SU-DHL-6 (cell line): ENCODE measurements at regions not wholly inside any gene's neighbourhood (a gene's known extent, or its start where the extent isn't known, plus 50 kb on each side); places are given as distances from the start of the nearest gene placed in this dataset.

ENCODE experiments used
- H2AFZ ChIP-seq: fragments of 200-600 bp; sonication (generic); 2 replicates; pipeline ENCODE4 v1.6.1; 2014; ENCODE audit warnings: low read depth, mild to moderate bottlenecking, moderate library complexity, mixed read lengths, antibody characterized with exemption, low read length; ENCODE audit not compliant: severe bottlenecking
- H3F3A ChIP-seq: fragments of 200-600 bp; shearing (Covaris generic); 2 replicates; pipeline ENCODE4 v1.6.0; 2016; ENCODE audit warnings: antibody characterized with exemption, mild to moderate bottlenecking; ENCODE audit not compliant: insufficient read depth
- H3K27ac ChIP-seq: fragments of 200-600 bp; sonication (generic); 2 replicates; pipeline ENCODE4 v1.5.1; 2016; ENCODE audit warnings: low read depth, mild to moderate bottlenecking, low read length, moderate library complexity, mixed read lengths
- H3K27me3 ChIP-seq: fragments of 200-600 bp; sonication (generic), shearing (Covaris generic); 2 replicates; pipeline ENCODE4 v1.6.0; 2014; ENCODE audit warnings: mild to moderate bottlenecking, low read length
- H3K36me3 ChIP-seq: fragments of 200-600 bp; sonication (generic); 2 replicates; pipeline ENCODE4 v1.6.1; 2014; ENCODE audit warnings: mild to moderate bottlenecking, low read length, mixed read lengths
- H3K4me2 ChIP-seq: fragments of 300-600, 200-600 bp; shearing (Covaris generic), sonication (generic); 2 replicates; pipeline ENCODE4 v1.6.0; 2014; ENCODE audit warnings: low read length, low read depth, mild to moderate bottlenecking; ENCODE audit not compliant: poor library complexity, severe bottlenecking
- H3K4me3 ChIP-seq: fragments of 200-600 bp; sonication (generic); 2 replicates; pipeline ENCODE4 v1.5.1; 2014; ENCODE audit warnings: antibody characterized with exemption, low read length, mild to moderate bottlenecking, mixed read lengths; ENCODE audit not compliant: insufficient read depth, poor library complexity, severe bottlenecking
- H3K79me2 ChIP-seq: fragments of 200-600 bp; sonication (generic); 2 replicates; pipeline ENCODE4 v1.6.1; 2014; ENCODE audit warnings: mild to moderate bottlenecking, low read length, moderate library complexity; ENCODE audit not compliant: insufficient read depth
- H3K9ac ChIP-seq: fragments of 200-600 bp; sonication (generic); 2 replicates; pipeline ENCODE4 v1.7.0; 2014; ENCODE audit warnings: mild to moderate bottlenecking, low read length
- H3K9me2 ChIP-seq: fragments of 200-600 bp; sonication (generic); replicated peaks from 2 replicates; pipeline ENCODE4 v1.6.1; 2014; ENCODE audit warnings: low read length; ENCODE audit not compliant: insufficient read depth
- H3K9me3 ChIP-seq: fragments of 200-600 bp; sonication (generic); 2 replicates; pipeline ENCODE4 v1.6.1; 2014; ENCODE audit warnings: low read length, mixed read lengths; ENCODE audit not compliant: insufficient read depth
- H4K20me1 ChIP-seq: fragments of 200-600 bp; sonication (generic); 2 replicates; pipeline ENCODE4 v1.6.1; 2014; ENCODE audit warnings: low read depth, mild to moderate bottlenecking, antibody characterized with exemption, low read length, moderate library complexity, mixed read lengths
- EZH2phosphoT487 ChIP-seq: fragments of 200-600 bp; sonication (generic), shearing (Covaris generic); conservative IDR thresholded peaks from 2 replicates; pipeline ENCODE4 v1.6.1; 2018; ENCODE audit warnings: mild to moderate bottlenecking, antibody characterized with exemption, low read length, moderate library complexity, mixed read lengths
- TF ChIP-seq, protein P1 (sequence below): fragments of 200-600 bp; sonication (generic); IDR thresholded peaks from one replicate; pipeline ENCODE4 v1.5.1; 2017; ENCODE audit warnings: antibody characterized with exemption, mild to moderate bottlenecking, low read length, moderate library complexity; ENCODE audit not compliant: insufficient read depth, poor library complexity, severe bottlenecking

DNA sequence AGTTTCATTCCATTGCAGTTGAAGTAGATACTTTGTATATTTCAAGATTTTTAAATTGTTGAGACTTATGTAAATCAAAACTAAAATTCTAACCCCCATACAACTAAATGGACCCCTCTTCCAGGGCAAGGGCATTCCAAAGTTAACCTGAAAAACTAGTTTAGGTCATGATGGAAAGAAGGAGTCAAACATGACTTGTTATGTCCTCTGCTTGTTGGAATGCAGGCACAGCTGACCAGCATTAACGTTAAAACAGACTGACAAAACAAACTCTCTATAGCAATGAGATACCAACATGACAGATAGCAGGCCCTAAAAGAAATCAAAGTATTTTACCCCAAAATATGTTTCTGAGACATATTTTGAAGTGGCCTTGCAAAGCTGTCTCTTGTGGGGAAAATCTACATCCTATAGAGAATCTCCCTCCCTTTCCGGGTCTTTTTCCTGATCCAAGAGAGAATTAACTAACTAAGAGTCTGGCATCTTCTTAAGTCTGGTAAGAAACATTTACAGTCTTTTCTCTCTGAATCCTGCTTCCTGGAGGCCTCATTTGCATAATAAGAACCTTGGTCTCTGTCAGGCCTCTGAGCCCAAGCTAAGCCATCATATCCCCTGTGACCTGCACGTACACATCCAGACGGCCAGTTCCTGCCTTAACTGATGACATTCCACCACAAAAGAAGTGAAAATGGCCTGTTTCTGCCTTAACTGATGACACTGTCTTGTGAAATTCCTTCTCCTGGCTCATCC, 124.3 kb upstream of the ATXN1 start:
- no peak overlapping the region for H3K4me3 ChIP-seq
- no peak overlapping the region for H3K4me2 ChIP-seq
- TF ChIP-seq, protein P1, sequence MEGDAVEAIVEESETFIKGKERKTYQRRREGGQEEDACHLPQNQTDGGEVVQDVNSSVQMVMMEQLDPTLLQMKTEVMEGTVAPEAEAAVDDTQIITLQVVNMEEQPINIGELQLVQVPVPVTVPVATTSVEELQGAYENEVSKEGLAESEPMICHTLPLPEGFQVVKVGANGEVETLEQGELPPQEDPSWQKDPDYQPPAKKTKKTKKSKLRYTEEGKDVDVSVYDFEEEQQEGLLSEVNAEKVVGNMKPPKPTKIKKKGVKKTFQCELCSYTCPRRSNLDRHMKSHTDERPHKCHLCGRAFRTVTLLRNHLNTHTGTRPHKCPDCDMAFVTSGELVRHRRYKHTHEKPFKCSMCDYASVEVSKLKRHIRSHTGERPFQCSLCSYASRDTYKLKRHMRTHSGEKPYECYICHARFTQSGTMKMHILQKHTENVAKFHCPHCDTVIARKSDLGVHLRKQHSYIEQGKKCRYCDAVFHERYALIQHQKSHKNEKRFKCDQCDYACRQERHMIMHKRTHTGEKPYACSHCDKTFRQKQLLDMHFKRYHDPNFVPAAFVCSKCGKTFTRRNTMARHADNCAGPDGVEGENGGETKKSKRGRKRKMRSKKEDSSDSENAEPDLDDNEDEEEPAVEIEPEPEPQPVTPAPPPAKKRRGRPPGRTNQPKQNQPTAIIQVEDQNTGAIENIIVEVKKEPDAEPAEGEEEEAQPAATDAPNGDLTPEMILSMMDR: no peak
- H2AFZ ChIP-seq: no peak overlapping the region
- H3K9me2 ChIP-seq: no peaks in the 10 kb centered on the region
- H3K9ac ChIP-seq: no peak overlapping the region
- no peak overlapping the region for H3K27ac ChIP-seq
- no peaks in the 10 kb centered on the region for H3K27me3 ChIP-seq
- no peaks in the 10 kb centered on the region for H3K79me2 ChIP-seq
- no peaks in the 10 kb centered on the region for H3K36me3 ChIP-seq
- no peaks in the 10 kb centered on the region for H3F3A ChIP-seq
- no peaks in the 10 kb centered on the region for H4K20me1 ChIP-seq
- no peaks in the 10 kb centered on the region for H3K9me3 ChIP-seq

DNA sequence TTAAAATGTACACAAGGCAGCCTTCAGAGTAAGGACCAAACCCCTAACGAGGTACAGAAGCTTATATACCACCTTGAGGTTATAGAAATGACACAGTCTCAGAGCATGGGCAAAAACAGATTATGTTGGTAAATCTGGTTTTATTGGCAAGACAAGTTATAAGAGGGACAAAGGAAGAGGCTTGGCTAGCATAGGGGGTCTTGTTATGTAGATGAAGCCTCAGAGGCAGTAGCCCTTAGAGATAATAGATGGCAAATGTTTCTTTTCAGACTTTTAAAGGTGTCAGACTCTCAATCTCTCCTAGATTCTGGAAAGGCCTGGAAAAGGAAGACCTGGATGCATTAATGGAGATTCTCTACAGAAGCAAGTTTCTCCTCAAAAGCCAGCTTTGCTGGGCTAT, 123.3 kb upstream of the ATXN1 start:
- no peak overlapping the region for H3K4me2 ChIP-seq
- H4K20me1 ChIP-seq: no peaks in the 10 kb centered on the region
- no peaks in the 10 kb centered on the region for H3F3A ChIP-seq
- H3K79me2 ChIP-seq: no peaks in the 10 kb centered on the region
- H3K27me3 ChIP-seq: no peaks in the 10 kb centered on the region
- H3K27ac ChIP-seq: no peak overlapping the region
- no peak overlapping the region for H2AFZ ChIP-seq
- H3K9me3 ChIP-seq: no peaks in the 10 kb centered on the region
- H3K36me3 ChIP-seq: no peaks in the 10 kb centered on the region
- H3K9ac ChIP-seq: no peak overlapping the region
- TF ChIP-seq EZH2phosphoT487: no peak
- TF ChIP-seq, protein P1: no peak
- no peaks in the 10 kb centered on the region for H3K9me2 ChIP-seq
- no peak overlapping the region for H3K4me3 ChIP-seq

DNA sequence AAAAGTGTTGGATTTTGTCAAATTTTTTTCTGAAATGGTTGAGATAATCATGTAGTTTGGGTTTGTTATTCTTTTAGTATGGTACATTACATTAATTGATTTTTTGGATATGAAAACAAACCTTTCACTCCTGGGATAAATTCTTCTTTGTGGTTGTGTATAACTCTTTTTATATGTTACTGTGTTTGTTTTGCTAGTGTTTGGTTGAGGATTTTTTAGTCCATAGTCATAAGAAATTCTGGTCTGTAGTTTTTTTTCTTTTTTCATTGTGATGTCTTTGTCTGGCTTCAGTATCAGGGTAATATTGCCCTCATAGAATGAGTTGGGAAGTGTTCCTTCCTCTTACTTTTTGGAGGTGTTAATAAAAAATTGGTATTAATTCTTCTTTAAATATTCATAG, 122.2 kb upstream of the ATXN1 start:
- no peak overlapping the region for H3K9ac ChIP-seq
- H3K4me2 ChIP-seq: no peak overlapping the region

More for the DNA sequence above, 122.2 kb upstream of the ATXN1 start:
- TF ChIP-seq, protein P1: no peak
- TF ChIP-seq EZH2phosphoT487: no peak
- 0 out of 2 replicates have a peak, but pooled peaks cover 5% of the 10 kb centered on the region for H3K9me3 ChIP-seq
- H3K4me3 ChIP-seq: no peak overlapping the region
- H3K9me2 ChIP-seq: no peaks in the 10 kb centered on the region
- no peaks in the 10 kb centered on the region for H4K20me1 ChIP-seq
- no peaks in the 10 kb centered on the region for H3K27me3 ChIP-seq
- no peaks in the 10 kb centered on the region for H3F3A ChIP-seq
- no peak overlapping the region for H2AFZ ChIP-seq
- no peak overlapping the region for H3K27ac ChIP-seq
- no peaks in the 10 kb centered on the region for H3K79me2 ChIP-seq
- no peaks in the 10 kb centered on the region for H3K36me3 ChIP-seq
